Astrocyte (in vitro differentiated cells and primary cell): ENCODE measurements at regions not wholly inside any gene's neighbourhood (a gene's known extent, or its start where the extent isn't known, plus 50 kb on each side); places are given as distances from the start of the nearest gene placed in this dataset.

Experiments
- DNase-seq: peaks from one replicate; pipeline ENCODE4 v3.0.0-alpha.2; 2010; ENCODE audit warnings: low read depth
- FAIRE-seq: peaks from 2 replicates; lab custom pipeline; 2011; peaks lifted over from hg19 to GRCh38; lab: Jason Lieb, UNC
- H2AFZ ChIP-seq: 2 replicates; pipeline ENCODE4 v1.6.0; 2012; ENCODE audit warnings: low read depth, low read length, inconsistent platforms
- H3K27ac ChIP-seq: 2 replicates; pipeline ENCODE4 v1.5.1; 2011; ENCODE audit warnings: low read depth, low read length, inconsistent platforms
- H3K27me3 ChIP-seq: 2 replicates; pipeline ENCODE4 v1.6.0; 2011; ENCODE audit warnings: low read length, inconsistent platforms; ENCODE audit not compliant: insufficient read depth
- H3K36me3 ChIP-seq: 2 replicates; pipeline ENCODE4 v1.5.1; 2011; ENCODE audit warnings: low read length, inconsistent platforms; ENCODE audit not compliant: insufficient read depth
- H3K4me1 ChIP-seq: 2 replicates; pipeline ENCODE4 v1.5.1; 2011; ENCODE audit warnings: low read length, inconsistent platforms; ENCODE audit not compliant: insufficient read depth
- H3K4me2 ChIP-seq: 2 replicates; pipeline ENCODE4 v1.6.0; 2012; ENCODE audit warnings: low read length, inconsistent platforms
- H3K4me3 ChIP-seq: 2 replicates; pipeline ENCODE4 v1.5.1; 2011; ENCODE audit warnings: low read depth, mild to moderate bottlenecking, low read length, inconsistent platforms; ENCODE audit not compliant: insufficient read depth
- H3K79me2 ChIP-seq: 2 replicates; pipeline ENCODE4 v1.6.0; 2012; ENCODE audit warnings: mild to moderate bottlenecking, low read length, inconsistent platforms; ENCODE audit not compliant: insufficient read depth
- H3K9ac ChIP-seq: 2 replicates; pipeline ENCODE4 v1.6.0; 2012; ENCODE audit warnings: mild to moderate bottlenecking, low read length, inconsistent platforms
- H3K9me3 ChIP-seq: 2 replicates; pipeline ENCODE4 v1.5.1; 2012; ENCODE audit warnings: low read depth, mild to moderate bottlenecking, low read length, inconsistent platforms; ENCODE audit not compliant: insufficient read depth
- H4K20me1 ChIP-seq: 2 replicates; pipeline ENCODE4 v1.6.0; 2012; ENCODE audit warnings: low read length, inconsistent platforms; ENCODE audit not compliant: insufficient read depth
- H3K27ac Mint-ChIP-seq: one replicate; pipeline ENCODE4 v1.8.0; 2021; ENCODE audit warnings: mild to moderate bottlenecking, mixed read lengths; ENCODE audit not compliant: unreplicated experiment
- H3K27me3 Mint-ChIP-seq: one replicate; pipeline ENCODE4 v1.8.0; 2021; ENCODE audit warnings: low read depth, mixed read lengths; ENCODE audit not compliant: unreplicated experiment
- H3K36me3 Mint-ChIP-seq: one replicate; pipeline ENCODE4 v1.8.0; 2021; ENCODE audit warnings: low read depth, mixed read lengths; ENCODE audit not compliant: unreplicated experiment
- H3K4me1 Mint-ChIP-seq: one replicate; pipeline ENCODE4 v1.8.0; 2021; ENCODE audit warnings: low read depth, mixed read lengths; ENCODE audit not compliant: unreplicated experiment
- H3K4me3 Mint-ChIP-seq: one replicate; pipeline ENCODE4 v1.8.0; 2021; ENCODE audit warnings: mild to moderate bottlenecking, moderate library complexity, mixed read lengths; ENCODE audit not compliant: unreplicated experiment
- H3K9me3 Mint-ChIP-seq: one replicate; pipeline ENCODE4 v1.8.0; 2021; ENCODE audit warnings: mild to moderate bottlenecking, mixed read lengths; ENCODE audit not compliant: unreplicated experiment
- EZH2 ChIP-seq: IDR thresholded peaks from 2 replicates; pipeline ENCODE4 v1.6.1; 2012; ENCODE audit warnings: mild to moderate bottlenecking, low read length, inconsistent platforms; ENCODE audit not compliant: insufficient read depth
- TF ChIP-seq, protein P1 (sequence below): IDR thresholded peaks from 2 replicates; pipeline ENCODE4 v1.5.1; 2011; ENCODE audit warnings: low read depth, mild to moderate bottlenecking, inconsistent platforms, low read length, moderate library complexity; ENCODE audit not compliant: insufficient read depth

DNA sequence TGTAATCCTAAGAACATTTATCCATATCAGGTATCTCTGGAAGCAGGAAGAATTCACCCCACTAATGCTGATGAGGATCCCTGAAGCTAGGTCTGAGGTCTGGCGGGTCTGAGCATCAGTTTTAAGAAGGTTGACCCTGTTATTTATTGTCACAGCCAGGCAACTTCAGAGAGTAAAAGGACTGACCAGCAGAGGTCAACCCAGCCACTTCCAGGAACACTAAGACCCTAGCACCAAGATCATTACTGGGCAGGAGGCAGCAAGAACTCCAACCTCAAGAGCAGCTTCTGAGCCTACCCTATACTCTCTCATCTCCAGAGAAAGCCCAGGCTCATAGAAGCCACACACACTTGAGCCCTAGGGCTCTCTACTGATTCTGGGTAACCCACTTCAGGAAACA is 901.4 kb downstream of the DCDC2C start:
- H3K4me2 ChIP-seq, result no peak overlapping the region
- Mint-ChIP-seq H3K4me1 (no peaks in the 10 kb centered on the region), H3K9me3 (peaks cover 2% of the 10 kb centered on the region), H3K27ac (no peak overlapping the region), H3K4me3 (no peak overlapping the region), H3K27me3 (no peaks in the 10 kb centered on the region), H3K36me3 (no peaks in the 10 kb centered on the region)
- no peak overlapping the region for H3K9ac ChIP-seq
- no peaks in the 10 kb centered on the region for H3K79me2 ChIP-seq
- no peaks in the 10 kb centered on the region for H3K9me3 ChIP-seq
- no peak overlapping the region for H3K4me3 ChIP-seq
- no peak for FAIRE-seq
- TF ChIP-seq, protein P1, sequence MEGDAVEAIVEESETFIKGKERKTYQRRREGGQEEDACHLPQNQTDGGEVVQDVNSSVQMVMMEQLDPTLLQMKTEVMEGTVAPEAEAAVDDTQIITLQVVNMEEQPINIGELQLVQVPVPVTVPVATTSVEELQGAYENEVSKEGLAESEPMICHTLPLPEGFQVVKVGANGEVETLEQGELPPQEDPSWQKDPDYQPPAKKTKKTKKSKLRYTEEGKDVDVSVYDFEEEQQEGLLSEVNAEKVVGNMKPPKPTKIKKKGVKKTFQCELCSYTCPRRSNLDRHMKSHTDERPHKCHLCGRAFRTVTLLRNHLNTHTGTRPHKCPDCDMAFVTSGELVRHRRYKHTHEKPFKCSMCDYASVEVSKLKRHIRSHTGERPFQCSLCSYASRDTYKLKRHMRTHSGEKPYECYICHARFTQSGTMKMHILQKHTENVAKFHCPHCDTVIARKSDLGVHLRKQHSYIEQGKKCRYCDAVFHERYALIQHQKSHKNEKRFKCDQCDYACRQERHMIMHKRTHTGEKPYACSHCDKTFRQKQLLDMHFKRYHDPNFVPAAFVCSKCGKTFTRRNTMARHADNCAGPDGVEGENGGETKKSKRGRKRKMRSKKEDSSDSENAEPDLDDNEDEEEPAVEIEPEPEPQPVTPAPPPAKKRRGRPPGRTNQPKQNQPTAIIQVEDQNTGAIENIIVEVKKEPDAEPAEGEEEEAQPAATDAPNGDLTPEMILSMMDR, result no peak
- TF ChIP-seq EZH2, result no peak
- H3K27ac ChIP-seq, result no peak overlapping the region
- no peak for DNase-seq
- no peaks in the 10 kb centered on the region for H4K20me1 ChIP-seq
- H3K27me3 ChIP-seq, result no peaks in the 10 kb centered on the region
- H2AFZ ChIP-seq, result no peak overlapping the region
- H3K36me3 ChIP-seq, result no peaks in the 10 kb centered on the region
- H3K4me1 ChIP-seq, result no peaks in the 10 kb centered on the region

GRCh38 chr2:4618141-4618540 is 914.8 kb downstream of the DCDC2C start:
- Histone ChIP-seq H2AFZ (no peak overlapping the region), H3K4me2 (no peak overlapping the region), H3K9ac (no peak overlapping the region), H3K4me1 (no peaks in the 10 kb centered on the region), H4K20me1 (no peaks in the 10 kb centered on the region), H3K4me3 (no peak overlapping the region), H3K36me3 (no peaks in the 10 kb centered on the region), H3K79me2 (no peaks in the 10 kb centered on the region), H3K27ac (no peak overlapping the region), H3K9me3 (peaks cover 7% of the 10 kb centered on the region), H3K27me3 (no peaks in the 10 kb centered on the region)
- DNase-seq (no peak), FAIRE-seq (no peak)
- H3K27ac Mint-ChIP-seq, result no peak overlapping the region
- peaks cover 4% of the 10 kb centered on the region for H3K9me3 Mint-ChIP-seq
- H3K4me1 Mint-ChIP-seq, result peaks cover 3% of the 10 kb centered on the region
- no peak for TF ChIP-seq EZH2
- TF ChIP-seq, protein P1, result no peak
- no peaks in the 10 kb centered on the region for H3K27me3 Mint-ChIP-seq
- no peaks in the 10 kb centered on the region for H3K36me3 Mint-ChIP-seq
- H3K4me3 Mint-ChIP-seq, result no peak overlapping the region

DNA sequence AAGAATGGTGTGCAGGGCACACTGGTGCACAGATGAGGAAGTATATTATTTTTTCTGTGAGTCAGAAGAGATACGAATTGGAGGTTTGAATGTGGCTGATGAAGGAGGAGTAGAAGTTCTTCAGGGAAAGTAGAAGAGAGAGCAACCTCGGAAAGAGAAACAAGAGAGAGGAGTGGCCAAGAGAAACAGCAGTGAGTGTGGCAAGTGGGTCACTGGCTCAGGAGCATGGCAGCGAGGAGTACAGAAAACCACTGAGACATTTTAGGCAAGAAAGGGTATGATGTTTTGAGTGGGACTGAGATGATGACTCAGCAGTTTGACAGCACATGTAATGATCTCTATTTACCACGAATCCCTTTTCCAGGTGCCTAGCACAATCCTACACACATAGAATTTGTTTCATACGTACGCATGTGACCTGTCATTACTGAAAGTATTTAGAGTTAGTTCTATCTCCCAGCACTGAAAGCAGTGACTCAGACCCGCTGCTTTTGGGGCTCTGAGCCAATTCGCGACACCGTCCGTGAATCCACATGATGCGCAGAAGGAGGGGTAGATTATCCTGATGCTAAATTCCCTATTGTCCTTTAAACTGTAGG is 915.4 kb downstream of the DCDC2C start:
- Histone ChIP-seq H3K4me2 (no peak overlapping the region), H3K79me2 (no peaks in the 10 kb centered on the region), H3K36me3 (no peaks in the 10 kb centered on the region), H2AFZ (no peak overlapping the region), H3K9ac (no peak overlapping the region), H3K27me3 (no peaks in the 10 kb centered on the region), H3K4me1 (no peaks in the 10 kb centered on the region), H4K20me1 (no peaks in the 10 kb centered on the region), H3K4me3 (no peak overlapping the region), H3K27ac (no peak overlapping the region), H3K9me3 (peaks cover 7% of the 10 kb centered on the region)
- FAIRE-seq (no peak), DNase-seq (no peak)
- H3K4me1 Mint-ChIP-seq, result peaks cover 3% of the 10 kb centered on the region
- H3K9me3 Mint-ChIP-seq, result peaks cover 4% of the 10 kb centered on the region
- H3K27me3 Mint-ChIP-seq, result no peaks in the 10 kb centered on the region
- no peak overlapping the region for H3K4me3 Mint-ChIP-seq
- no peaks in the 10 kb centered on the region for H3K36me3 Mint-ChIP-seq
- no peak overlapping the region for H3K27ac Mint-ChIP-seq
- no peak for TF ChIP-seq EZH2
- TF ChIP-seq, protein P1, result no peak
